NCI-H82 (cell line): ENCODE measurements at regions not wholly inside any gene's neighbourhood (a gene's known extent, or its start where the extent isn't known, plus 50 kb on each side); places are given as distances from the start of the nearest gene placed in this dataset.
"Not testable (repeated sequence)": the region's sequence is repeated elsewhere in the genome, so short reads cannot be mapped to it uniquely, and the experiment has no call there.

ENCODE experiments used
- DNase-seq: peaks from one replicate; lab custom pipeline; 2025; lab: John Stamatoyannopoulos, UW

- no peak for DNase-seq
Measured at GRCh38 chr11:13135385-13136271, 126.5 kb downstream of the RASSF10 start.

- no peak for DNase-seq
Measured at GRCh38 chr11:13136272-13136596, 127.1 kb downstream of the RASSF10 start.

- DNase-seq, result no peak
Measured at GRCh38 chr11:13137844-13138301, 128.8 kb downstream of the RASSF10 start.

GRCh38 chr11:13139085-13139484, 130.0 kb downstream of the RASSF10 start:
- DNase-seq, result not testable (repeated sequence)

DNA sequence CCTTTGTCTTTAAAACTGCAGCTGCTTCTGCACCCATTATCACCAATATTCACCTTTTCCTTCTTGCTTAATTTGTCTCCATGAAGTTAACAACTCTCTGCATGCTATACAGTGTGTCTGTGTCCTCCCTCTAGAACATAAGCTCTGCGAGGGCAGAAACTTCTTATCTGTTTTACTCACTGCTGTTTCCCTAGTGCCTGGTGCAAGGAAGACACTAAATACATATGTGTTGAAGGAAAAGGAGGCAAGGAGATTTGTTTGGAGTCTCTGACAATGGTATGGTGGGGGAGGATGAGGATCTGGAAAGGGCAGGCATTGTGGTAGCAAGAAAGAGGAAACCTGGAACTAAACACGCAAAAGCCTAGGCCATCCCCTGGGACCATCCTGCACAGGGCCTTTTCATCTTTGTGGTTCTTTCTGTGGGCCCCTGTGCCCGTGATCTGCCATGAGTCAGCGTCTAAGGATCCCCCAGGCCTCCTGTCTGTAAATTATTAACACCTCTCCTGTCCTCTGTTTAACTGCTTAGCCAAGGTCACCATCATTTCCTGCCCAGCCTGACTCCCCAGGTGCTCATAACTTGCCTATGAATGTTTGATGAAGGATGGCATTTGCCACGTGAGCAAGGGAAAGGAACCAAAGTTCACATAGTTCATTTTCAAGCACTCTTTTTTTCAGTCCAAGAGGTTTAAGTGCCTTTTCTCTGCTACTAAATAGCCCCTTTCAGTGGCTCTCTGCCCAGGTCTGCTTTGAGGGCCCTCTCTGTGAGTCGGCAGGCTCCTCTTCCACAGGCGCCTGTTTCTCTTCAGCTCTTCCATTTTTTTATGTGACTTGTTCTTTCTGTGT, 131.1 kb downstream of the RASSF10 start:
- DNase-seq, result no peak

DNA sequence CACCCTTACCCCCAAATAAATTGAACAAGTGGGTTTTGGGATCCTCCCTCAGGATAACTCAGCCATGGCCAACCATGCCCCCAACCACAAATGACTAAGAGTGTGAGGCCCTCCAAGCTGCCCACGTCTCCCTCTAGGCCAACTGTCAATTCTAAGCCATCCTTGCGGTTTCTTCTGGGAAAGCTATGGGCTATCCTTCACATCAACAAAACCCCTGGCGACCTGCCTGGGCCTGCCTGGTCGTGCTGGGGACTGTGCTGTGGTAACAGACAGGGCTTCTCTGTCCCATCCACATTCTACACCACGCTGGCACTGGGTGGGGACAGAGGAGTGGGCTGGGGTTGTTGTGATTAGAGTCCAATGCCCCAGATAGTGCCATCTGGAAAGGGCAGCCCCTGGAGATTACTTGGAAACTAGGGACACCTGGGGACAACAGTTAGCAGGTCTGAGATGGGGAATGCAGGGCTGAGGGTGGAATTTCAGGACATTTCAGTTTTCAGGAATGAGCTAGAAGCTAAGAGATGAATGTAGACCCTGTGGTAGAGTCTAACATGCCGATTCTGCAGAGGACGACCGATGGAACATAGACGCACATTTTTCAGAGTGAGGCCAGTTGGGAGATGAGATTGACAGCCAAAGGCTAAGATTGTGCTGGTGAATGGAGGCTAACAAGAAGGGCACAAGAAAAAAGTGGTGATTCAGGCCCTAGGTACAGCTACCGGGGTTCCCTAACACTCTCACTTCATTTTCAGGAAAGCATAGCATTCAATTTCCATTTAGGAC, 131.9 kb downstream of the RASSF10 start:
- DNase-seq, result no peak

GRCh38 chr11:13141731-13142709, 132.9 kb downstream of the RASSF10 start:
- DNase-seq, result no peak

DNA sequence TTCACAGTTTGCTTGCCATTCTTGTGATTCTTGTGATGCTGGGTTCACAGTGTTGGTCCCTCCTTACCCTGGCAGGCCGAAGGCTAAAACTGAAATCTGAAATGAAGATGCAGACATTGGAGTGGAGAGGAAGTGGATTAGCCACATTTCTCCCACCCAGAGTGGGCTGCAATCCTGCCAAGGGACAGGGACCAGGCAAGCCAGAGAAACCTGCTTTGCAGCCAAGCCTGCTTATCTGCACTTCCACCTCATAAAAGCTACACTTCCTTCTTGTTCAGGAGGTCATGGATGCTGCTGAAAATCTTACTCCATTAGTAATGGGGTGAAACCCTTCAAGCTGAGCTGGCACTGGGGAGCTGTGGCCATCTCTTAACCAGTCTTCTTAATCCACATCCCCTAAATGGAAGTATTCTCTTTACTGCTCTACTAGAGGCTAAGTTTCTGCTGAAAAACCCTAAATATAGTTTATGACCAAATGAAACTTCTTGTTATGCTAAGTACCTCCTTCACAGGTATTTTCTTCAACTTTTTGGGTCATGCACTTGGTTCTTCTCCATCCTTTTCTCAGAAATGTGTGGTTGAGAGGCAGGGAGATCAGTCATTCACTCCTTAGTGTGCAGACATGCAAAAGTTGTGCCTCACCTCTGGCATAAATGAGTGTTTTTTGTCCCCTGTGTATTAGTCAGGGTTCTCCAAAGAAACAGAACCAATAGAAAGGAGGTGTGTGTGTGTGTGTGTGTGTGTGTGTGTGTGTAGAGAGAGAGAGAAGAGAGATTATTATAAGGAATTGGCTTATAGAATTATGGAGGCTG, 133.9 kb upstream of the BMAL1 start:
- DNase-seq, result no peak

GRCh38 chr11:13145461-13145860, 132.1 kb upstream of the BMAL1 start:
- no peak for DNase-seq

DNA sequence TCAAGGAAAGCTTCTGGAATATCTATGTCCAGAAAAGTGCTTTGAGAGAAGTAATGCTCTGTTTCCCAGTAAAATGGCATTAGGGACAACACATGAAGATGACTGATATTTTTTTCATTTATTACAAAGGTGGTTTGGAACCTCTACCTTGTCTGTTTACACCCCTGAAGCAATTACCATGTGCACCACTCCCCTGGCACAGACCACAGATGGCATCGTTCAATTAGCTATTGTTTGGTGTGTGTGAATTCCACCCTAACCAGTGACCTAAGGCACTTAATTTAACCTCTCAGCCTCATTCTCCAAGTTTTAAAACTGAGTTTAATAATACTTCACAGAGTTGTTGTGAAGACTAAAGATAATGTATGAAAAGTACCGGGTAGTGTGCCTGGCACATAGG, 127.6 kb upstream of the BMAL1 start:
- no peak for DNase-seq

GRCh38 chr11:13150487-13150886, 127.1 kb upstream of the BMAL1 start:
- DNase-seq, result no peak

GRCh38 chr11:13152264-13152663, 125.3 kb upstream of the BMAL1 start:
- DNase-seq, result no peak

- DNase-seq, result peak; percentile 15
Measured at GRCh38 chr11:13152736-13153541, 124.7 kb upstream of the BMAL1 start.

- DNase-seq, result not testable (repeated sequence)
Measured at GRCh38 chr11:13154374-13154773, 123.2 kb upstream of the BMAL1 start.

- no peak for DNase-seq
Measured at GRCh38 chr11:13160346-13160745, 117.2 kb upstream of the BMAL1 start.

- no peak for DNase-seq
Measured at GRCh38 chr11:13160806-13161205, 116.8 kb upstream of the BMAL1 start.

- DNase-seq, result no peak
Measured at GRCh38 chr11:13163158-13163557, 114.4 kb upstream of the BMAL1 start.

GRCh38 chr11:13166036-13166435, 111.6 kb upstream of the BMAL1 start:
- DNase-seq, result no peak

DNA sequence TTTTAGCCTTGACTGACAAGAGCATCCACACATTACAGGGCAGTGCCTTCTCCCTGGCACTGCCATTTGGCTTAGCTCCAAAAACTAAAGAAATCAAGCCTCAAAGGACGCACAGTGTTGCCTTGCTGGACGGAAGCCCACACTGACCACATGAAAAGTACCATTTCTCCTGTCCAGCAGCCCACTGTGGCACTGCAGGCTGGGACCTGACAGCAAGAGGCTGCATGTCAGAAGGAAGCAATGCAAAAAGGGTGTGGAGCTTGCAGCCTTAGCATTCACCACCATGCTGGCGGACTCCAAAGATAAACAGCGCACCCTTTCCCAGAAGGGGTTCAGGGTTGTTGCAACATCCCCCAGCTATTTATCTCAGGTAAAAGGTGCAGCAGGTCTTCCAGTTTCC, 109.3 kb upstream of the BMAL1 start:
- no peak for DNase-seq
